GM10266 (cell line): ENCODE measurements at regions not wholly inside any gene's neighbourhood (a gene's known extent, or its start where the extent isn't known, plus 50 kb on each side); places are given as distances from the start of the nearest gene placed in this dataset.

Source experiments
- DNase-seq: peaks from one replicate; pipeline ENCODE4 v3.0.0; 2012; ENCODE audit errors: extremely low spot score
- CTCF ChIP-seq: IDR thresholded peaks from 2 replicates; pipeline ENCODE4 v1.5.1; 2012; ENCODE audit warnings: mild to moderate bottlenecking, low read depth; ENCODE audit not compliant: control insufficient read depth, insufficient read depth; ENCODE audit errors: missing control alignments

- no peak for DNase-seq
Measured at GRCh38 chr5:4411664-4412063, 728.5 kb upstream of the ADAMTS16 start.

GRCh38 chr5:4413996-4414395 lies 726.1 kb upstream of the ADAMTS16 start:
- no peak for TF ChIP-seq CTCF
- DNase-seq: no peak

More at GRCh38 chr5:4411664-4412063, 728.5 kb upstream of the ADAMTS16 start:
- TF ChIP-seq CTCF: no peak

- no peak for TF ChIP-seq CTCF
Measured at GRCh38 chr5:4418084-4418483, 722.0 kb upstream of the ADAMTS16 start.

GRCh38 chr5:4419281-4419680 lies 720.8 kb upstream of the ADAMTS16 start:
- DNase-seq: no peak
- TF ChIP-seq CTCF: no peak

More at GRCh38 chr5:4418084-4418483, 722.0 kb upstream of the ADAMTS16 start:
- no peak for DNase-seq

- TF ChIP-seq CTCF: no peak
- DNase-seq: no peak
Measured at GRCh38 chr5:4420177-4420576, 720.0 kb upstream of the ADAMTS16 start.

GRCh38 chr5:4420681-4421080 lies 719.4 kb upstream of the ADAMTS16 start:
- DNase-seq: no peak
- no peak for TF ChIP-seq CTCF

GRCh38 chr5:4422247-4422646 lies 717.9 kb upstream of the ADAMTS16 start:
- no peak for TF ChIP-seq CTCF
- DNase-seq: no peak
